Upper lobe of right lung (tissue), 1 donor: ENCODE measurements at regions not wholly inside any gene's neighbourhood (a gene's known extent, or its start where the extent isn't known, plus 50 kb on each side); places are given as distances from the start of the nearest gene placed in this dataset.

Experiments
- ATAC-seq: fragments of 200-7000 bp; cut with Tn5 transposase; one replicate; pipeline ENCODE4 v1.9.1; 2020; ENCODE audit warnings: mild to moderate bottlenecking, moderate library complexity
- DNase-seq: peaks from one replicate; pipeline ENCODE4 v3.0.0-alpha.2; 2020
- H3K27ac ChIP-seq: fragments of 200-600 bp; one replicate; pipeline ENCODE4 v1.8.0; 2022
- H3K27me3 ChIP-seq: fragments of 200-600 bp; one replicate; pipeline ENCODE4 v1.8.0; 2022; ENCODE audit warnings: mild to moderate bottlenecking
- H3K36me3 ChIP-seq: fragments of 200-600 bp; one replicate; pipeline ENCODE4 v1.8.0; 2022
- H3K4me1 ChIP-seq: fragments of 200-600 bp; one replicate; pipeline ENCODE4 v1.8.0; 2022
- H3K4me3 ChIP-seq: fragments of 200-600 bp; one replicate; pipeline ENCODE4 v1.8.0; 2022; ENCODE audit warnings: mild to moderate bottlenecking
- H3K9me3 ChIP-seq: fragments of 200-600 bp; one replicate; pipeline ENCODE4 v1.8.0; 2022
- intact Hi-C: fragments of 100-400 bp; cut with DNase I; formaldehyde crosslinking; loops from one replicate; pipeline ENCODE4 v1.11.0; 2022
- TF ChIP-seq, protein P1 (sequence below): fragments of 200-600 bp; IDR thresholded peaks from one replicate; pipeline ENCODE4 v1.8.0; 2022; ENCODE audit warnings: antibody characterized with exemption
- donor health status: DM: no; HTN: yes; CAD: no; lungs with severe emphysema.

DNA sequence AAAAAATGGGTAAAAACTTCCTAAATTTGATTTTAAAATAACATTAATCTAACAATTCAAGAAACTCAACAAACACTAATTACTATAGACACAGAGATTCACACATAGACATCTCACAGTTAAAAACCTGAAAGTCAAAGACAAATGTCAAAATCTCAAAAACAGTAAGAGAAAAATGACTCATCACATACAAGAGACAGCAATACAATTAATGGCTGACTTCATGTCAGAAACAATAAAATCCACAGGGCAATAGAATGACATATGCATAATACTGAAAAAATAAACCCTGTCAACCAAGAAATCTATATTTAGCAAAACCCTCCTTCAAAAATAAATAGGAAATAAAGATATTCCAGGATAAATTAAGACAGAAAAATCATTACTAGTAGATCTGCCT is 200.4 kb downstream of the CEMIP2 start:
- Histone ChIP-seq H3K27me3 (no peaks in the 10 kb centered on the region), H3K4me1 (no peaks in the 10 kb centered on the region), H3K9me3 (no peaks in the 10 kb centered on the region), H3K36me3 (no peaks in the 10 kb centered on the region), H3K4me3 (no peak overlapping the region), H3K27ac (no peak overlapping the region)
- DNase-seq (no peak), ATAC-seq (no peak)
- TF ChIP-seq, protein P1, sequence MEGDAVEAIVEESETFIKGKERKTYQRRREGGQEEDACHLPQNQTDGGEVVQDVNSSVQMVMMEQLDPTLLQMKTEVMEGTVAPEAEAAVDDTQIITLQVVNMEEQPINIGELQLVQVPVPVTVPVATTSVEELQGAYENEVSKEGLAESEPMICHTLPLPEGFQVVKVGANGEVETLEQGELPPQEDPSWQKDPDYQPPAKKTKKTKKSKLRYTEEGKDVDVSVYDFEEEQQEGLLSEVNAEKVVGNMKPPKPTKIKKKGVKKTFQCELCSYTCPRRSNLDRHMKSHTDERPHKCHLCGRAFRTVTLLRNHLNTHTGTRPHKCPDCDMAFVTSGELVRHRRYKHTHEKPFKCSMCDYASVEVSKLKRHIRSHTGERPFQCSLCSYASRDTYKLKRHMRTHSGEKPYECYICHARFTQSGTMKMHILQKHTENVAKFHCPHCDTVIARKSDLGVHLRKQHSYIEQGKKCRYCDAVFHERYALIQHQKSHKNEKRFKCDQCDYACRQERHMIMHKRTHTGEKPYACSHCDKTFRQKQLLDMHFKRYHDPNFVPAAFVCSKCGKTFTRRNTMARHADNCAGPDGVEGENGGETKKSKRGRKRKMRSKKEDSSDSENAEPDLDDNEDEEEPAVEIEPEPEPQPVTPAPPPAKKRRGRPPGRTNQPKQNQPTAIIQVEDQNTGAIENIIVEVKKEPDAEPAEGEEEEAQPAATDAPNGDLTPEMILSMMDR = no peak
- intact Hi-C loops = no loop called here

DNA sequence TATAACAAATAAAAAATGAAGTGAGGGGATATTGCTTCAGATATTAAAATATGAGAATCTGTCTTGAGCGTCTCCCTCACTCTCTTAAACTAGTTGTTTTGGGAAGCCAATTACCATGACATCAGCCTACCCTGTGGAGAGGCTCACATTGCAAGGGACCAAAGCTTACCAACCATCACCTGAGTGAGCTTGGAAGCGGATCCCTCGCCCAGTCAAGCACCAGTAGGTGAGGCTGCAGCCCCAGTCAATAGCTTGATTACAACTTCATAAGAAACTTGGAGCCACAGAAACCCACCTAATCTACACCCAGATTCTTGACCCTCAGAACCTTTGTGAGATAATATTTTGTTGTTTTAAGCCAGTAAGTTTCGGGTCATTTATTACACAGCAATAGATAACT is 206.2 kb downstream of the CEMIP2 start:
- Histone ChIP-seq H3K4me1 (no peaks in the 10 kb centered on the region), H3K27ac (no peak overlapping the region), H3K27me3 (no peaks in the 10 kb centered on the region), H3K9me3 (no peaks in the 10 kb centered on the region), H3K36me3 (no peaks in the 10 kb centered on the region), H3K4me3 (no peak overlapping the region)
- DNase-seq = no peak
- intact Hi-C loops = no loop called here
- no peak for ATAC-seq
- TF ChIP-seq, protein P1 = no peak

DNA sequence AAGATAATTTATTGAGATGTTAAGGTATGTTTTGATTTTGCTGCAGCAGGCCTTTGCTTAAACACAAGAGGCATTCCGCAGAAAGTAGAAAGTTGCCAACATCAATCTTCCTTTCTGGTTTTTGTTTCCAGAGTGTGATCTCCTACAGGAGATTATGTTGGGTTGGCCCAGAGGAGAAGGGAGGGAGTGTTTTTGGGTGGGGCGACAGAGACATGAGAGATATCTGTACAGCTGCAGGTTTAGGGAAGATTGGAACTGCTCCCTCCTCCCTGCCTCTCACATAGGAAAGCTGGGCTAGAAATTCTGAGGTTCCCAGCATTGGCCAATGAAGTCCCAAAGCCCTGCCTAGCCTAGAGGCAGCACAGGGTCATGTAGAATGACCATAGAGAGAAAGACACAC is 211.0 kb downstream of the CEMIP2 start:
- H3K27ac ChIP-seq = no peak overlapping the region
- H3K27me3 ChIP-seq = peaks cover 9% of the 10 kb centered on the region
- no peak for ATAC-seq
- H3K9me3 ChIP-seq = no peaks in the 10 kb centered on the region
- H3K36me3 ChIP-seq = no peaks in the 10 kb centered on the region
- TF ChIP-seq, protein P1 = no peak
- no peaks in the 10 kb centered on the region for H3K4me1 ChIP-seq
- DNase-seq = no peak
- no peak overlapping the region for H3K4me3 ChIP-seq
- intact Hi-C loops = no loop called here

DNA sequence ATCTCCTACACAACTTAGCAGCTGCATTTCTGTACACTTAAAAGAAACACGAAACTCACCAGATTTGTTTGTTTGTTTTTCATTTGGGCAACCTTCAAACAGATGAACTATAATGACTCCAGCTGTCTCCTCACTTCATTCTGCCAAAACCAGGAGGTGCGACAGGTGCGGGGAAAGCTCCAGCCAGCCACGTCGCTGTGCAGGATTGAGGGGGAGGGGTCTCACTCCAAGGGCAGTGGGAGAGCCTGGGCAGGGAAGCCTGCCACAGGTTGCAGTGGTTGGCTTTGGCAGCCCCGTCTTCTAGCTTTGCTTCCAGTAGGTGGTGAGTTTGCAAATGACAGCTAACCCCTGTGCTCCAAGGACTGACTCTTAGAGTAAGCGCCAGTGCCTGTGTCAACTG is 215.8 kb downstream of the CEMIP2 start:
- H3K27me3 ChIP-seq = peaks cover 9% of the 10 kb centered on the region
- no peaks in the 10 kb centered on the region for H3K36me3 ChIP-seq
- H3K27ac ChIP-seq = no peak overlapping the region
- no peak overlapping the region for H3K4me3 ChIP-seq
- no peaks in the 10 kb centered on the region for H3K9me3 ChIP-seq
- H3K4me1 ChIP-seq = no peaks in the 10 kb centered on the region
- no peak for ATAC-seq
- TF ChIP-seq, protein P1 = no peak
- intact Hi-C loops = no loop called here
- no peak for DNase-seq

DNA sequence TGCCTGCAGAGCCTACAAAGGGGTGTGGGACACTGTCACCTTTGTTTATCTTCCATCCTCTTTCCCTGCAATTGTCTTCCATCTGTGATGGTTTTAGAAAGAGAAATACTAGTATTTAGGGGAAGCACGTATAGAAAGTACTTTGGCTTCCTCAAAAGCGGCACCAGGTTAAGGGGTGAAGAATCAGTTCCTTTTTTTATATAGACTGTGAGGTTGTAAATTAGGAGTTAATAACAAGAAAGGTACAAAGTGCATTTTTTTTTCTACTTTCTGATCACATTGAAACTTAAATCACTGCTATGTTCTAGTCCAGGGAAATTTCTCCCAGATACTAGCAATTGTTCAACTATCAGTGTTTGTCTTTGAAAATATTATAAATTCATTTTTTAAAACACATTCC is 219.3 kb downstream of the CEMIP2 start:
- Histone ChIP-seq H3K4me1 (no peaks in the 10 kb centered on the region), H3K9me3 (no peaks in the 10 kb centered on the region), H3K27me3 (peaks cover 3% of the 10 kb centered on the region), H3K4me3 (no peak overlapping the region), H3K27ac (no peak overlapping the region), H3K36me3 (no peaks in the 10 kb centered on the region)
- intact Hi-C loops = no loop called here
- ATAC-seq (no peak), DNase-seq (no peak)
- TF ChIP-seq, protein P1 = no peak

DNA sequence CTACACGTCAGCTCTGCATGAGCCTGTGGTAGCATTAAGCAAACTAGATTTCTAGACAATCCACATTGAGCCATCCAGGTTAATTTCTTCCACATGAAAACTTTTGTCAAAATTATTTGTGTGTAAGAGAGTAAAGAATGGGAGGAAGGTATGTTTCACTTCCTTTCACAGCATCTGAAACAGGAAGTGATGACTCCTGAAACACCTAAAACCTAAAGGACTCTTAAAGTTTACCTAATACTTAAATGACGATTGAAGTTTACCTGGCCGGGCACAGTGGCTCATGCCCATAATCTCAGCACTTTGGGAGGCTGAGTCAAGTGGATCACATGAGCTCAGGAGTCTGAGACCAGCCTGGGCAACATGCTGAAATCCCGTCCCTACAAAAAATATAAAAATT is 223.8 kb downstream of the CEMIP2 start:
- TF ChIP-seq, protein P1 = no peak
- intact Hi-C loops = no loop called here
- no peaks in the 10 kb centered on the region for H3K4me1 ChIP-seq
- H3K36me3 ChIP-seq = no peaks in the 10 kb centered on the region
- DNase-seq (no peak), ATAC-seq (no peak)
- H3K9me3 ChIP-seq = no peaks in the 10 kb centered on the region
- no peak overlapping the region for H3K4me3 ChIP-seq
- no peak overlapping the region for H3K27ac ChIP-seq
- H3K27me3 ChIP-seq = no peaks in the 10 kb centered on the region
